IMR-90 (cell line): ENCODE measurements at regions not wholly inside any gene's neighbourhood (a gene's known extent, or its start where the extent isn't known, plus 50 kb on each side); places are given as distances from the start of the nearest gene placed in this dataset.

ENCODE experiments used
- ATAC-seq: fragments of 200-7000 bp; cut with Tn5 transposase; 2 replicates; pipeline ENCODE4 v1.9.1; 2020; ENCODE audit warnings: low read depth, mild to moderate bottlenecking, moderate library complexity
- BruUV-seq: library from RNA; stranded (reverse); fragments of 400-500 nt; replicated peaks from 2 replicates; lab custom pipeline; 2021; lab: Mats Ljungman, UMichigan
- CTCF ChIA-PET: fragments of 300-600 bp; formaldehyde crosslinking; extraction: SDS; loops from one replicate; lab custom pipeline; 2021; ENCODE audit warnings: antibody characterized with exemption; lab: Yijun Ruan, JAX
- POLR2A ChIA-PET: fragments of 300-600 bp; sonication (Branson Sonifier 250); formaldehyde crosslinking; loops from one replicate; lab custom pipeline; 2022; ENCODE audit warnings: antibody characterized with exemption; ENCODE audit not compliant: unreplicated experiment; lab: Charles Lee
- DNase-seq: peaks from one replicate; pipeline ENCODE4 v3.0.0; 2013
- H2AFZ ChIP-seq: replicated peaks from 2 replicates; pipeline ENCODE3; 2013; ENCODE audit warnings: low read length, mild to moderate bottlenecking; ENCODE audit not compliant: poor library complexity
- H2AK5ac ChIP-seq: 2 replicates; pipeline ENCODE4 v1.6.1; 2013; ENCODE audit warnings: low read depth, low read length, inconsistent platforms
- H2AK9ac ChIP-seq: replicated peaks from 2 replicates; pipeline ENCODE3; 2013; ENCODE audit warnings: mild to moderate bottlenecking, low read depth, low read length, moderate library complexity; ENCODE audit not compliant: poor library complexity
- H2BK120ac ChIP-seq: 2 replicates; pipeline ENCODE4 v1.6.1; 2013; ENCODE audit warnings: low read depth, low read length, inconsistent platforms
- H2BK15ac ChIP-seq: 3 replicates; pipeline ENCODE4 v1.6.1; 2013; ENCODE audit warnings: low read depth, low read length, inconsistent platforms
- H2BK20ac ChIP-seq: 2 replicates; pipeline ENCODE4 v1.6.1; 2013; ENCODE audit warnings: low read depth, mild to moderate bottlenecking, inconsistent platforms, low read length, moderate library complexity
- H2BK5ac ChIP-seq: 2 replicates; pipeline ENCODE4 v1.6.1; 2013; ENCODE audit warnings: mild to moderate bottlenecking, low read depth, low read length, inconsistent platforms; ENCODE audit not compliant: poor library complexity, severe bottlenecking
- H3K14ac ChIP-seq: replicated peaks from 2 replicates; pipeline ENCODE4 v1.6.1; 2013; ENCODE audit warnings: low read depth, low read length, inconsistent platforms
- H3K18ac ChIP-seq: 2 replicates; pipeline ENCODE4 v1.6.1; 2013; ENCODE audit warnings: low read depth, low read length, control low read depth
- H3K23ac ChIP-seq: 2 replicates; pipeline ENCODE4 v1.6.1; 2013; ENCODE audit warnings: low read depth, low read length, inconsistent platforms
- H3K27ac ChIP-seq: 2 replicates; pipeline ENCODE4 v1.5.1; 2013; ENCODE audit warnings: mild to moderate bottlenecking, control low read depth, low read length; ENCODE audit not compliant: insufficient read depth
- H3K27me3 ChIP-seq: 2 replicates; pipeline ENCODE4 v1.6.1; 2013; ENCODE audit warnings: low read length; ENCODE audit not compliant: control insufficient read depth, insufficient read depth
- H3K36me3 ChIP-seq: 2 replicates; pipeline ENCODE4 v1.6.1; 2013; ENCODE audit warnings: low read length, mixed read lengths; ENCODE audit not compliant: control insufficient read depth, insufficient read depth
- H3K4ac ChIP-seq: 2 replicates; pipeline ENCODE4 v1.6.1; 2013; ENCODE audit warnings: low read depth, low read length, inconsistent platforms
- H3K4me1 ChIP-seq: 2 replicates; pipeline ENCODE4 v1.6.1; 2013; ENCODE audit warnings: low read length, mixed read lengths; ENCODE audit not compliant: control insufficient read depth, insufficient read depth
- H3K4me2 ChIP-seq: 2 replicates; pipeline ENCODE4 v1.6.1; 2013; ENCODE audit warnings: low read depth, mild to moderate bottlenecking, control low read depth, low read length, moderate library complexity
- H3K4me3 ChIP-seq: 2 replicates; pipeline ENCODE4 v1.5.1; 2013; ENCODE audit warnings: low read depth, mild to moderate bottlenecking, control low read depth, low read length, moderate library complexity; ENCODE audit not compliant: insufficient read depth
- H3K56ac ChIP-seq: 2 replicates; pipeline ENCODE4 v1.6.1; 2013; ENCODE audit warnings: low read length, inconsistent platforms; ENCODE audit not compliant: insufficient read depth; ENCODE audit errors: extremely low read depth
- H3K79me1 ChIP-seq, 2 experiments: 2 replicates each; pipeline ENCODE4 v1.6.1; 2013; ENCODE audit warnings: low read length in 2 of 2, inconsistent platforms in 1 of 2, low read depth in 1 of 2
- H3K9ac ChIP-seq: 2 replicates; pipeline ENCODE4 v1.6.1; 2013; ENCODE audit warnings: low read depth, low read length, control low read depth
- H3K9me1 ChIP-seq: 2 replicates; pipeline ENCODE4 v1.6.1; 2013; ENCODE audit warnings: low read length, inconsistent platforms; ENCODE audit not compliant: insufficient read depth
- H3K9me3 ChIP-seq: 2 replicates; pipeline ENCODE4 v1.6.1; 2013; ENCODE audit warnings: low read length; ENCODE audit not compliant: control insufficient read depth, insufficient read depth
- H4K20me1 ChIP-seq: 2 replicates; pipeline ENCODE4 v1.6.1; 2013; ENCODE audit warnings: low read length, inconsistent platforms; ENCODE audit not compliant: insufficient read depth
- H4K5ac ChIP-seq: 2 replicates; pipeline ENCODE4 v1.6.1; 2013; ENCODE audit warnings: mild to moderate bottlenecking, low read depth, low read length, control low read depth
- H4K8ac ChIP-seq, 2 experiments: 2 replicates each; pipeline ENCODE4 v1.6.1; 2013; ENCODE audit warnings: low read depth in 2 of 2, low read length in 2 of 2, control low read depth in 1 of 2, inconsistent platforms in 1 of 2
- H4K91ac ChIP-seq: 2 replicates; pipeline ENCODE4 v1.6.1; 2013; ENCODE audit warnings: low read depth, low read length, inconsistent platforms; ENCODE audit not compliant: insufficient read depth
- BHLHE40 ChIP-seq: fragments of 150-350 bp; IDR thresholded peaks from 2 replicates; pipeline ENCODE4 v1.6.1; 2016; ENCODE audit warnings: mild to moderate bottlenecking, low read depth, low read length
- CHD1 ChIP-seq: IDR thresholded peaks from 2 replicates; pipeline ENCODE4 v1.6.1; 2012; ENCODE audit warnings: low read depth, low read length, improper control_type of control experiment
- MAFK ChIP-seq: IDR thresholded peaks from 2 replicates; pipeline ENCODE4 v1.6.1; 2012; ENCODE audit warnings: low read depth, low read length, improper control_type of control experiment
- MAZ ChIP-seq: IDR thresholded peaks from 2 replicates; pipeline ENCODE4 v1.6.1; 2012; ENCODE audit warnings: low read depth, mild to moderate bottlenecking, low read length, improper control_type of control experiment, moderate library complexity, borderline replicate concordance
- RFX5 ChIP-seq: IDR thresholded peaks from 2 replicates; pipeline ENCODE4 v1.8.0; 2012; ENCODE audit warnings: low read depth, mild to moderate bottlenecking, low read length, moderate library complexity
- SMC3 ChIP-seq: fragments of 150-350 bp; IDR thresholded peaks from 2 replicates; pipeline ENCODE4 v1.6.1; 2016; ENCODE audit warnings: low read depth, mild to moderate bottlenecking, antibody characterized with exemption, low read length, moderate library complexity
- WGBS, 2 experiments: methylation state at CpG; one replicate each; pipeline versions ENCODE4 v1.1.5 to v1.1.7; 2013; ENCODE audit warnings: missing lambda C conversion rate in 2 of 2; ENCODE audit not compliant: insufficient read length in 1 of 2; ENCODE audit errors: extremely low coverage in 2 of 2; 5-methylcytosine and 5-hydroxymethylcytosine counted together
- dilution Hi-C: fragments of 300-500 bp; cut with HindIII; formaldehyde crosslinking; loops from one replicate; pipeline ENCODE4 v1.14.3; 2018; ENCODE audit warnings: low sequenced_read_pairs; ENCODE audit not compliant: unreplicated experiment
- in situ Hi-C: fragments of 300-500 bp; cut with MboI; formaldehyde crosslinking; loops from 3 replicates; pipeline ENCODE4 v1.14.3; 2019; ENCODE audit warnings: low sequenced_read_pairs, inconsistent platforms, mixed read lengths
- intact Hi-C: fragments of 100-400 bp; cut with micrococcal nuclease; formaldehyde crosslinking; loops from 2 replicates; pipeline ENCODE4 v1.10.0; 2022
- TF ChIP-seq, protein P1 (sequence below): conservative IDR thresholded peaks from 2 replicates; pipeline ENCODE4 v1.5.1; 2012; ENCODE audit warnings: mild to moderate bottlenecking, low read depth, low read length, improper control_type of control experiment
- TF ChIP-seq, protein P2 (sequence below): fragments of 150-350 bp; IDR thresholded peaks from 2 replicates; pipeline ENCODE4 v1.6.1; 2017; ENCODE audit warnings: mild to moderate bottlenecking, antibody characterized with exemption, low read length, low read depth

DNA sequence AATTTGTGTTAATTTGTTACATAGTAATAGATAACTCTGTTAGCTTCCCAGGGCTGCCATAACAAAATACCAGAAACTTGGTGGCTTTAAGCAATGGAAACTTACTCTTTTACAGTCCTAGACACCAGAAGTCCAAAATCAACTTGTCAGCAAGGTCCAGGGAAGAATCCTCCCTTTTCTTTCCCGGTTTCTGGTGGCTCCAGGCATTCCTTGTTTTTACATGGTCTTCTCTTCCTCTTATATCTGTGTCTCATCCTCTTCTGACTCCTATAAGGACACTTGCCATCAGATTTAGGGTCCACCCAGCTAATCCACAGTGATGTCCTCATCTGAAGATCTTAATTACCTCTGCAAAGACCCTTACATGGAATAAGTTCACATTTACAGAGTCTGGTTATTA is 95.6 kb downstream of the DDX1 start (continued):
- TF ChIP-seq SMC3 (no peak), CHD1 (no peak), MAFK (no peak), MAZ (no peak)

DNA sequence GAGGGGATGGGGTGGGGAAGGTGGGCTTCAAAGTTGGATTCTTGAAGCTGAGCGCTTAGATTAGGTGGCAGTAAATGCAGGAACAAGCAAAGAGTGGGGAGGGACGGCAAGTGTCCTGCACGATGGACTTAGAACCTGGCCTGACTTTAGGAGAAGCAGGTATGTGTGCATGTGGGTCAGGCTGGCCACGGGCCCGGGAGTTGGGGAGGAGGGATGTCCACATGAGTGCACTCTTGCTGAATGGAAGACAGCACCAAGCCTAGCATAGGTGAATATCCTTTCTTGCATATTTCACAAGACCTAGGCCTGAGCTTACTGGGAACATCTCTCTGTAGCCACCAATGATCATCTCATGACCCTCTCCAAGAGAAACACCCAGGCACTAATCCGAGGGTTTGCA is 96.1 kb downstream of the DDX1 start:
- DNase-seq (no peak), ATAC-seq (no peak)
- no peak overlapping the region for H3K4ac ChIP-seq
- no peak overlapping the region for H3K9ac ChIP-seq
- in situ Hi-C loops = no loop called here
- dilution Hi-C loops = no loop called here
- TF ChIP-seq, protein P1, sequence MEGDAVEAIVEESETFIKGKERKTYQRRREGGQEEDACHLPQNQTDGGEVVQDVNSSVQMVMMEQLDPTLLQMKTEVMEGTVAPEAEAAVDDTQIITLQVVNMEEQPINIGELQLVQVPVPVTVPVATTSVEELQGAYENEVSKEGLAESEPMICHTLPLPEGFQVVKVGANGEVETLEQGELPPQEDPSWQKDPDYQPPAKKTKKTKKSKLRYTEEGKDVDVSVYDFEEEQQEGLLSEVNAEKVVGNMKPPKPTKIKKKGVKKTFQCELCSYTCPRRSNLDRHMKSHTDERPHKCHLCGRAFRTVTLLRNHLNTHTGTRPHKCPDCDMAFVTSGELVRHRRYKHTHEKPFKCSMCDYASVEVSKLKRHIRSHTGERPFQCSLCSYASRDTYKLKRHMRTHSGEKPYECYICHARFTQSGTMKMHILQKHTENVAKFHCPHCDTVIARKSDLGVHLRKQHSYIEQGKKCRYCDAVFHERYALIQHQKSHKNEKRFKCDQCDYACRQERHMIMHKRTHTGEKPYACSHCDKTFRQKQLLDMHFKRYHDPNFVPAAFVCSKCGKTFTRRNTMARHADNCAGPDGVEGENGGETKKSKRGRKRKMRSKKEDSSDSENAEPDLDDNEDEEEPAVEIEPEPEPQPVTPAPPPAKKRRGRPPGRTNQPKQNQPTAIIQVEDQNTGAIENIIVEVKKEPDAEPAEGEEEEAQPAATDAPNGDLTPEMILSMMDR = no peak
- TF ChIP-seq BHLHE40 = no peak
- TF ChIP-seq RFX5 = no peak
- TF ChIP-seq, protein P2, sequence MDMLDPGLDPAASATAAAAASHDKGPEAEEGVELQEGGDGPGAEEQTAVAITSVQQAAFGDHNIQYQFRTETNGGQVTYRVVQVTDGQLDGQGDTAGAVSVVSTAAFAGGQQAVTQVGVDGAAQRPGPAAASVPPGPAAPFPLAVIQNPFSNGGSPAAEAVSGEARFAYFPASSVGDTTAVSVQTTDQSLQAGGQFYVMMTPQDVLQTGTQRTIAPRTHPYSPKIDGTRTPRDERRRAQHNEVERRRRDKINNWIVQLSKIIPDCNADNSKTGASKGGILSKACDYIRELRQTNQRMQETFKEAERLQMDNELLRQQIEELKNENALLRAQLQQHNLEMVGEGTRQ = no peak
- peaks cover 20% of the 10 kb centered on the region; the same call in 1 of the 2 replicates for H3K9me3 ChIP-seq
- H3K9me1 ChIP-seq = no peaks in the 10 kb centered on the region
- ChIA-PET POLR2A (no interaction called here), CTCF (no interaction called here)
- H2AK9ac ChIP-seq = no peak overlapping the region
- no peaks in the 10 kb centered on the region for H3K79me1 ChIP-seq
- H3K36me3 ChIP-seq = no peaks in the 10 kb centered on the region
- H4K20me1 ChIP-seq = no peaks in the 10 kb centered on the region
- no peak overlapping the region for H2BK20ac ChIP-seq
- H3K27ac ChIP-seq = no peak overlapping the region
- H3K14ac ChIP-seq = no peak overlapping the region
- no peak overlapping the region for H3K4me3 ChIP-seq
- 50% methylated on average over 2 of the region's 6 CpGs; no CpG with 5 or more reads in 1 of the 2 experiments for WGBS, 2 experiments
- no peak overlapping the region for H3K56ac ChIP-seq
- H4K91ac ChIP-seq = no peak overlapping the region
- H2AFZ ChIP-seq = no peak overlapping the region
- intact Hi-C loops = no loop called here
- H4K8ac ChIP-seq = no peak overlapping the region
- H3K4me1 ChIP-seq = no peaks in the 10 kb centered on the region
- H3K4me2 ChIP-seq = no peak overlapping the region
- H2AK5ac ChIP-seq = no peak overlapping the region
- no peak overlapping the region for H4K5ac ChIP-seq
- no peak overlapping the region for H2BK15ac ChIP-seq
- H3K23ac ChIP-seq = no peak overlapping the region
- H2BK5ac ChIP-seq = no peak overlapping the region
- no peak overlapping the region for H3K18ac ChIP-seq
- H3K27me3 ChIP-seq = no peaks in the 10 kb centered on the region
- BruUV-seq = no TSS peak
- no peak overlapping the region for H2BK120ac ChIP-seq
